DMS153 (cell line): ENCODE measurements at regions not wholly inside any gene's neighbourhood (a gene's known extent, or its start where the extent isn't known, plus 50 kb on each side); places are given as distances from the start of the nearest gene placed in this dataset.

Experiments used
- DNase-seq: peaks from one replicate; lab custom pipeline; 2025; lab: John Stamatoyannopoulos, UW

- DNase-seq = no peak
Measured at GRCh38 chr2:16169381-16169960, 229.1 kb downstream of the MYCN start.

GRCh38 chr2:16168506-16169264, 228.3 kb downstream of the MYCN start:
- DNase-seq = no peak

GRCh38 chr2:16167870-16168426, 227.6 kb downstream of the MYCN start:
- DNase-seq = no peak

GRCh38 chr2:16167451-16167861, 227.1 kb downstream of the MYCN start:
- no peak for DNase-seq

GRCh38 chr2:16166327-16166981, 226.1 kb downstream of the MYCN start:
- DNase-seq = no peak

- DNase-seq = no peak
Measured at GRCh38 chr2:16165518-16166326, 225.4 kb downstream of the MYCN start.

GRCh38 chr2:16162491-16163040, 222.2 kb downstream of the MYCN start:
- no peak for DNase-seq

GRCh38 chr2:16161768-16162490, 221.6 kb downstream of the MYCN start:
- DNase-seq = no peak

GRCh38 chr2:16161085-16161565, 220.8 kb downstream of the MYCN start:
- DNase-seq = no peak

GRCh38 chr2:16160281-16161084, 220.1 kb downstream of the MYCN start:
- DNase-seq = no peak

- DNase-seq = no peak
Measured at GRCh38 chr2:16156411-16156810, 216.1 kb downstream of the MYCN start.

- no peak for DNase-seq
Measured at GRCh38 chr2:16155766-16156165, 215.4 kb downstream of the MYCN start.

GRCh38 chr2:16155366-16155765, 215.0 kb downstream of the MYCN start:
- DNase-seq = no peak

GRCh38 chr2:16154501-16155280, 214.3 kb downstream of the MYCN start:
- no peak for DNase-seq

GRCh38 chr2:16154061-16154460, 213.7 kb downstream of the MYCN start:
- no peak for DNase-seq

- no peak for DNase-seq
Measured at GRCh38 chr2:16153754-16154035, 213.3 kb downstream of the MYCN start.

GRCh38 chr2:16152928-16153753, 212.8 kb downstream of the MYCN start:
- DNase-seq = no peak

- DNase-seq = no peak
Measured at GRCh38 chr2:16152071-16152927, 211.9 kb downstream of the MYCN start.
